Mucosa of descending colon (tissue), 3 donors: ENCODE measurements at regions not wholly inside any gene's neighbourhood (a gene's known extent, or its start where the extent isn't known, plus 50 kb on each side); places are given as distances from the start of the nearest gene placed in this dataset.

Source experiments
- ATAC-seq: fragments of 200-7000 bp; cut with Tn5 transposase; one replicate; pipeline ENCODE4 v1.9.1; 2020; ENCODE audit warnings: mild to moderate bottlenecking, moderate library complexity
- DNase-seq, 3 donors: peaks; one replicate each; pipeline ENCODE4 v3.0.0-alpha.2; 2020
- H3K36me3 ChIP-seq: fragments of 200-600 bp; one replicate; pipeline ENCODE4 v1.8.0; 2021; ENCODE audit warnings: low read depth, mild to moderate bottlenecking
- H3K4me1 ChIP-seq: fragments of 200-600 bp; one replicate; pipeline ENCODE4 v1.8.0; 2021; ENCODE audit warnings: low read depth, mild to moderate bottlenecking
- H3K4me3 ChIP-seq: fragments of 200-600 bp; one replicate; pipeline ENCODE4 v1.8.0; 2021; ENCODE audit warnings: mild to moderate bottlenecking
- H3K9me3 ChIP-seq: fragments of 200-600 bp; one replicate; pipeline ENCODE4 v1.8.0; 2021; ENCODE audit warnings: mild to moderate bottlenecking
- intact Hi-C, 2 donors: fragments of 100-400 bp; cut with DNase I in 1 of 2; cut with micrococcal nuclease in 1 of 2; formaldehyde crosslinking; loops; one replicate each; pipeline versions ENCODE4 v1.11.0 to v1.11.1; 2022; cut with DNase I, micrococcal nuclease
- TF ChIP-seq, protein P1 (sequence below): fragments of 200-600 bp; IDR thresholded peaks from one replicate; pipeline ENCODE4 v1.8.0; 2022; ENCODE audit warnings: antibody characterized with exemption, mild to moderate bottlenecking
- donor health status: DM: no; HTN: no; CAD: no; lungs with moderate emphysema.
- donor health status: DM: no; HTN: no; CAD: no.
- donor health status: DM: no; HTN: yes; CAD: no.

DNA sequence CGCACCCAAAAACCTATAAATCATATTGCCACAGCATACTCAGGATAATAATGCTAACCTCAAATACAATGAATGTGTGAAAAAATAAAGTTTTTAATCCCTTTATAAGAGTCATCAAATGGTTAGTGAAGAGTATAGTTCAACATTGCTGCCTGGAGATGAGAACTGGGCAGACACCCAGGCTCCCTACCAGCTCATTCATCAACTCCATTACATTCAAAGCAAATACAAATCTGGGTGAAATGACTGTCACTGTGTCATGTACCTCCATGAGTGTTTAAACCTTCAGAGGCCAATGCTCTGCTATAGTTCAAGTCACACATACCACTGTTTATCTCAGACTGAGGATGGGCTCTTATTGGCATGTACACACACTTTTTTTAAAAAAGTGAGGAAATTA is 167.2 kb upstream of the KCNMB2 start:
- Histone ChIP-seq H3K9me3 (no peaks in the 10 kb centered on the region), H3K4me1 (no peaks in the 10 kb centered on the region), H3K36me3 (no peaks in the 10 kb centered on the region), H3K4me3 (no peak overlapping the region)
- no peak for ATAC-seq
- intact Hi-C loops: no loop called here
- DNase-seq: no peak
- TF ChIP-seq, protein P1, sequence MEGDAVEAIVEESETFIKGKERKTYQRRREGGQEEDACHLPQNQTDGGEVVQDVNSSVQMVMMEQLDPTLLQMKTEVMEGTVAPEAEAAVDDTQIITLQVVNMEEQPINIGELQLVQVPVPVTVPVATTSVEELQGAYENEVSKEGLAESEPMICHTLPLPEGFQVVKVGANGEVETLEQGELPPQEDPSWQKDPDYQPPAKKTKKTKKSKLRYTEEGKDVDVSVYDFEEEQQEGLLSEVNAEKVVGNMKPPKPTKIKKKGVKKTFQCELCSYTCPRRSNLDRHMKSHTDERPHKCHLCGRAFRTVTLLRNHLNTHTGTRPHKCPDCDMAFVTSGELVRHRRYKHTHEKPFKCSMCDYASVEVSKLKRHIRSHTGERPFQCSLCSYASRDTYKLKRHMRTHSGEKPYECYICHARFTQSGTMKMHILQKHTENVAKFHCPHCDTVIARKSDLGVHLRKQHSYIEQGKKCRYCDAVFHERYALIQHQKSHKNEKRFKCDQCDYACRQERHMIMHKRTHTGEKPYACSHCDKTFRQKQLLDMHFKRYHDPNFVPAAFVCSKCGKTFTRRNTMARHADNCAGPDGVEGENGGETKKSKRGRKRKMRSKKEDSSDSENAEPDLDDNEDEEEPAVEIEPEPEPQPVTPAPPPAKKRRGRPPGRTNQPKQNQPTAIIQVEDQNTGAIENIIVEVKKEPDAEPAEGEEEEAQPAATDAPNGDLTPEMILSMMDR: no peak

- H3K9me3 ChIP-seq: no peaks in the 10 kb centered on the region
- DNase-seq: no peak
These were observed 166.4 kb upstream of the KCNMB2 start for GRCh38 chr3:178369811-178370210.

DNA sequence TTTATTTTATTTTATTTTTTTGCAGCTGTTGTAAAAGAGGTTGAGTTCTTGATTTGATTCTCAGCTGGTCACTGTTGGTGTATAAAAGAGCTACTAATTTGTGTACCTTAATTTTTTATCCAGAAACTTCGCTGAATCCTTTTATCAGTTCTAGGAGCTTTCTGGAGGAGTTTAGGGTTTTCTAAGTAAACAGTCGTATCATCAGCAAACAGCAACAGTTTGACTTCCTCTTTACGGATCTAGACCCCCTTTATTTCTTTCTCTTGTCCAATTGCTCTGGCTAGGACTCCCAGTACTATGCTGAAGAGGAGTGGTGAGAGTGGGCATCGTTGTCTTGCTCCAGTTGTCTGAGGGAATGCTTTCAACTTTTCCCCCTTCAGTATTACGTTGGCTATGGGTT is 165.8 kb upstream of the KCNMB2 start:
- DNase-seq (no peak), ATAC-seq (no peak)
- intact Hi-C loops: no loop called here

More at GRCh38 chr3:178369811-178370210, 166.4 kb upstream of the KCNMB2 start:
- ATAC-seq: no peak
- Histone ChIP-seq H3K4me1 (no peaks in the 10 kb centered on the region), H3K4me3 (no peak overlapping the region), H3K36me3 (no peaks in the 10 kb centered on the region)
- TF ChIP-seq, protein P1: no peak
- intact Hi-C loops: no loop called here

DNA sequence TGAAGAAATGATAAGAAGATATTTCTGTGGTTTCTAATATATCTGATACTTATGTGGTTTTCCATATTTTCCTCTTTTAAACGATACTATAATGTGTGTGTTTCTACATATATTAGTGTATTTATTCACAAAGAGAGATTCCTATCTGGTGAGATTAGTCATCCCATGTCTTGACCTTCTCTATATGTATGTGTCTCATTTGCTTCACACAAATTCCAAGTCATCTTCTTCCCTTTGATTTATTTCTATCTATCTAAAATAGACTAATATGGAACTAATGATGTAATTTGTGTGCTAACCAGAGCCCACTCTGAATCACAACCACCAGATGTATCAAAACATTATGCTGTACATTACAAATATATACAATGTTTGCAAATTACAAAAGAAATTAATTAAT is 154.7 kb upstream of the KCNMB2 start:
- no peak overlapping the region for H3K4me3 ChIP-seq
- no peaks in the 10 kb centered on the region for H3K9me3 ChIP-seq
- ATAC-seq: no peak
- DNase-seq: no peak
- no peaks in the 10 kb centered on the region for H3K36me3 ChIP-seq
- intact Hi-C loops: loop anchor here (10.0 kb wide), 2 partner anchors 1187 to 1337 kb away; partner anchors contain the start of gene TBL1XR1 (in 1 of the 2)
- no peaks in the 10 kb centered on the region for H3K4me1 ChIP-seq
- TF ChIP-seq, protein P1: no peak

More for the DNA sequence above, 165.8 kb upstream of the KCNMB2 start:
- H3K36me3 ChIP-seq: no peaks in the 10 kb centered on the region
- no peaks in the 10 kb centered on the region for H3K9me3 ChIP-seq
- H3K4me1 ChIP-seq: no peaks in the 10 kb centered on the region
- no peak overlapping the region for H3K4me3 ChIP-seq
- TF ChIP-seq, protein P1: no peak

DNA sequence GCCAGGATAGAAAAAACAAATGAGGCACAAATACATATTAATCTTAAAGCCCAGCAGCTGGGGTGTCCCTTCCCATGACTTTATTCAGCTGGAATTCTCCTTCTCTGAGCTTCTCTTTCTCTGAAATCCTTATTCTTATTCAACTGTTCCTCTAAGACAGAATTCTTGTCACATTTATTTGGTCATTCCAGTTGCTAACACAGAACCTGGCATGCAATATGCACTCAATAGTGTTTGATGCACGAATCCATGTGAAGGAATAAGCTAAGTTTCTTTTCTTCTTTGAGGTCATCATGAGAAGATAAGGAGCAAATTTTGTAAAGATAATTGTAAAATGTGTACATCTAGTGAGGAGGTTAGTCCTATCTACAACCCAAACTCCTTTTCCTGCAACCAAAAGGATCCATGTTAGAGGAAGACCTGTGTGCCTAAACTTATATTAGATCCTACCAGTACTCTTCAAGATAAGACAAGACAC is 154.2 kb upstream of the KCNMB2 start:
- ATAC-seq: no peak
- Histone ChIP-seq H3K9me3 (no peaks in the 10 kb centered on the region), H3K36me3 (no peaks in the 10 kb centered on the region), H3K4me1 (no peaks in the 10 kb centered on the region), H3K4me3 (no peak overlapping the region)
- TF ChIP-seq, protein P1: no peak
- intact Hi-C loops: loop anchor here (10.0 kb wide), 2 partner anchors 1187 to 1337 kb away; partner anchors contain the start of gene TBL1XR1 (in 1 of the 2)
- no peak for DNase-seq
